Stimulated activated effector memory CD8-positive, alpha-beta T cell treated with anti-CD3 and anti-CD28 coated beads, Interleukin-12 subunit alpha, Interleukin-12 subunit beta, amount 100 ng/mL, for 72 hours (primary cell): ENCODE measurements at regions not wholly inside any gene's neighbourhood (a gene's known extent, or its start where the extent isn't known, plus 50 kb on each side); places are given as distances from the start of the nearest gene placed in this dataset.

Experiments used
- ATAC-seq: fragments of 150-1000 bp; cut with Tn5 transposase; 2 replicates; pipeline ENCODE4 v1.10.0; 2021
- DNase-seq, 2 donors: peaks; one replicate each; pipeline ENCODE4 v3.0.0; 2021 to 2022; ENCODE audit warnings: low spot score in 2 of 2
- H3K27ac Mint-ChIP-seq: one replicate; pipeline ENCODE4 v1.8.0; 2022; ENCODE audit warnings: mild to moderate bottlenecking, mixed read lengths
- H3K36me3 Mint-ChIP-seq: one replicate; pipeline ENCODE4 v1.8.0; 2022; ENCODE audit warnings: mild to moderate bottlenecking, mixed read lengths
- H3K4me1 Mint-ChIP-seq: one replicate; pipeline ENCODE4 v1.8.0; 2022; ENCODE audit warnings: mixed read lengths
- H3K4me3 Mint-ChIP-seq: one replicate; pipeline ENCODE4 v1.8.0; 2022; ENCODE audit warnings: mild to moderate bottlenecking, mixed read lengths
- H3K9me3 Mint-ChIP-seq: one replicate; pipeline ENCODE4 v1.8.0; 2022; ENCODE audit warnings: mixed read lengths

GRCh38 chr4:19540859-19541540 is 710.7 kb upstream of the SLIT2 start:
- H3K4me1 Mint-ChIP-seq = no peaks in the 10 kb centered on the region
- peaks cover 21% of the 10 kb centered on the region for H3K9me3 Mint-ChIP-seq
- no peak overlapping the region for H3K4me3 Mint-ChIP-seq
- H3K36me3 Mint-ChIP-seq = no peaks in the 10 kb centered on the region
- ATAC-seq = no peak
- H3K27ac Mint-ChIP-seq = no peak overlapping the region
- DNase-seq = no peak

GRCh38 chr4:19539201-19539600 is 712.5 kb upstream of the SLIT2 start:
- H3K4me1 Mint-ChIP-seq = no peaks in the 10 kb centered on the region

DNA sequence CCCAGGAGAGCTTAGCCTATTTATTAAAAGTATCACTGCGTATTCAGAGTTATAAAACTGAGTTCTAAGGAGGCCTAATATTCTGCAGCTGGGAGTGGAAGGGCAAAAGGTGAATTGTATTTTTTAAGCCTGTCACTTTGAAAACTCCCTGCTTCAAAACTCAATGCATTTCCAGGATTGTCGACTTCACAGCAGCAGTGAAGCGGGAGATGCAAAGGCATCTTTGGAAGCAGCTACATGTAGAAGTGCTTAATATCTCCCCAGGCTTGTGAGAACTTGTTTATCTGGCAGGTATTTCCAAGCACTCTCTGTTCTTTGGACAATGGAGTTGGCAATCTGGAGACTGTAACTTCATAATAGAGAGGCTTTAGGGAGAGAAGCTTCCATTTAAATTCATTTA is 717.5 kb upstream of the SLIT2 start:
- H3K27ac Mint-ChIP-seq = no peak overlapping the region
- no peak for ATAC-seq
- no peak overlapping the region for H3K4me3 Mint-ChIP-seq

More at GRCh38 chr4:19539201-19539600, 712.5 kb upstream of the SLIT2 start:
- ATAC-seq = no peak
- Mint-ChIP-seq H3K27ac (no peak overlapping the region), H3K9me3 (peaks cover 17% of the 10 kb centered on the region), H3K36me3 (no peaks in the 10 kb centered on the region), H3K4me3 (no peak overlapping the region)
- no peak for DNase-seq

GRCh38 chr4:19531906-19532848 is 719.5 kb upstream of the SLIT2 start:
- no peak overlapping the region for H3K4me3 Mint-ChIP-seq

More for the DNA sequence above, 717.5 kb upstream of the SLIT2 start:
- DNase-seq = no peak
- H3K4me1 Mint-ChIP-seq = no peaks in the 10 kb centered on the region
- no peaks in the 10 kb centered on the region for H3K36me3 Mint-ChIP-seq
- peaks cover 26% of the 10 kb centered on the region for H3K9me3 Mint-ChIP-seq

GRCh38 chr4:19523964-19524363 is 727.7 kb upstream of the SLIT2 start:
- Mint-ChIP-seq H3K27ac (no peak overlapping the region), H3K36me3 (no peaks in the 10 kb centered on the region), H3K9me3 (peaks cover 14% of the 10 kb centered on the region), H3K4me1 (no peaks in the 10 kb centered on the region), H3K4me3 (no peak overlapping the region)
- DNase-seq (no peak), ATAC-seq (no peak)

More at GRCh38 chr4:19531906-19532848, 719.5 kb upstream of the SLIT2 start:
- peaks cover 19% of the 10 kb centered on the region for H3K9me3 Mint-ChIP-seq
- H3K4me1 Mint-ChIP-seq = no peaks in the 10 kb centered on the region
- no peaks in the 10 kb centered on the region for H3K36me3 Mint-ChIP-seq
- ATAC-seq = no peak
- no peak overlapping the region for H3K27ac Mint-ChIP-seq
- no peak for DNase-seq

DNA sequence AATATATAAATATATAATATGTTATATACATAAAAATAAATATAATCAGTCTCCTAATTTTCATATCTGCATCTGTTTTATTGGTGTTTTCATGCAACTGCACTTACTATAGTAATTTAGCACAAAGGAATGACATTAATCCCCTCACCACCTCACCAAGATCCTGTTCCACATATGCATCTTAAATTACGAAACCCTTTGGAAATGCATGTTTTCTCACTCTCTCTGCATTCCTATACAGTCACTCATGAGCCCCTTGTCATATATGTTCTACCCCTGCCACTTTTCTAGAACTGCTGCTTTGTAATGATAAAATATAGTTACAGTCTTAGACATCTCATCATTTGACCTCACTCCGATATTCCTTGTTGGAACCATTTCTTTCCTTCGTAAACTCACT is 728.7 kb upstream of the SLIT2 start:
- H3K36me3 Mint-ChIP-seq = no peaks in the 10 kb centered on the region
- no peak overlapping the region for H3K4me3 Mint-ChIP-seq
- H3K4me1 Mint-ChIP-seq = no peaks in the 10 kb centered on the region
- H3K27ac Mint-ChIP-seq = no peak overlapping the region
- no peak for ATAC-seq
- H3K9me3 Mint-ChIP-seq = peaks cover 14% of the 10 kb centered on the region
- DNase-seq = no peak

GRCh38 chr4:19520939-19521520 is 730.7 kb upstream of the SLIT2 start:
- no peaks in the 10 kb centered on the region for H3K4me1 Mint-ChIP-seq
- H3K4me3 Mint-ChIP-seq = no peak overlapping the region

GRCh38 chr4:19514276-19515070 is 737.2 kb upstream of the SLIT2 start:
- Mint-ChIP-seq H3K4me1 (no peaks in the 10 kb centered on the region), H3K27ac (no peak overlapping the region), H3K9me3 (peaks cover 23% of the 10 kb centered on the region), H3K4me3 (no peak overlapping the region), H3K36me3 (no peaks in the 10 kb centered on the region)
- ATAC-seq (no peak), DNase-seq (no peak)

More at GRCh38 chr4:19520939-19521520, 730.7 kb upstream of the SLIT2 start:
- ATAC-seq (no peak), DNase-seq (no peak)
- Mint-ChIP-seq H3K27ac (no peak overlapping the region), H3K9me3 (peaks cover 17% of the 10 kb centered on the region), H3K36me3 (no peaks in the 10 kb centered on the region)

GRCh38 chr4:19512086-19512485 is 739.6 kb upstream of the SLIT2 start:
- H3K9me3 Mint-ChIP-seq = peaks cover 21% of the 10 kb centered on the region
- no peak overlapping the region for H3K4me3 Mint-ChIP-seq
- ATAC-seq = no peak
- no peaks in the 10 kb centered on the region for H3K4me1 Mint-ChIP-seq
- H3K36me3 Mint-ChIP-seq = no peaks in the 10 kb centered on the region
- H3K27ac Mint-ChIP-seq = no peak overlapping the region
- DNase-seq = no peak

DNA sequence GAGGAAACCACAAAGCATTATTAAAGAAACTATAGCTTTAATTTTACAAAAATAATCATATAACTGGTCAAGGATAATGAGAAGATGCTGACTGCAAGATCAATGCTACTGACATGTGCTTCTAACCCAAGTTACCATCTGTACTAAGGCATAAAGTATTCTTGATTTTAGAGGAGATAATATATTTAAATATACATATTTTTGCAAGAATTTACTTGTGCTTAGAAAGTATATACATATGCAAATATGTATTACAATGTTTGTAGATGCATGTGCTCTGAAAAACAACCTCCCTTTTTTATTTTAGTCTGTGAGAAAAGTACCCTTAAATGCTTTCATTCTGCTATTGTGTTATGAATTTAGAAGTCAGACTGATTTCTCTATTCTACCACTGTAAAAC is 740.7 kb upstream of the SLIT2 start:
- no peaks in the 10 kb centered on the region for H3K4me1 Mint-ChIP-seq
- ATAC-seq (no peak), DNase-seq (no peak)
- H3K4me3 Mint-ChIP-seq = no peak overlapping the region
- no peaks in the 10 kb centered on the region for H3K36me3 Mint-ChIP-seq
- no peak overlapping the region for H3K27ac Mint-ChIP-seq
- H3K9me3 Mint-ChIP-seq = peaks cover 19% of the 10 kb centered on the region

GRCh38 chr4:19508442-19508841 is 743.3 kb upstream of the SLIT2 start:
- no peak overlapping the region for H3K4me3 Mint-ChIP-seq
- no peak overlapping the region for H3K27ac Mint-ChIP-seq
- DNase-seq (no peak), ATAC-seq (no peak)
- peaks cover 18% of the 10 kb centered on the region for H3K9me3 Mint-ChIP-seq
- H3K36me3 Mint-ChIP-seq = no peaks in the 10 kb centered on the region
- no peaks in the 10 kb centered on the region for H3K4me1 Mint-ChIP-seq

- ATAC-seq (no peak), DNase-seq (no peak)
- Mint-ChIP-seq H3K4me3 (no peak overlapping the region), H3K9me3 (peaks cover 16% of the 10 kb centered on the region), H3K27ac (no peak overlapping the region), H3K36me3 (no peaks in the 10 kb centered on the region), H3K4me1 (no peaks in the 10 kb centered on the region)
Measured at GRCh38 chr4:19497705-19498104, 754.0 kb upstream of the SLIT2 start.

- Mint-ChIP-seq H3K27ac (no peak overlapping the region), H3K36me3 (no peaks in the 10 kb centered on the region), H3K9me3 (peaks cover 18% of the 10 kb centered on the region), H3K4me3 (no peak overlapping the region), H3K4me1 (no peaks in the 10 kb centered on the region)
- no peak for ATAC-seq
- no peak for DNase-seq
Measured at GRCh38 chr4:19496756-19497155, 754.9 kb upstream of the SLIT2 start.

- ATAC-seq = no peak
- Mint-ChIP-seq H3K36me3 (no peaks in the 10 kb centered on the region), H3K4me3 (no peak overlapping the region), H3K27ac (no peak overlapping the region), H3K9me3 (peaks cover 22% of the 10 kb centered on the region), H3K4me1 (no peaks in the 10 kb centered on the region)
- no peak for DNase-seq
Measured at GRCh38 chr4:19494961-19495360, 756.7 kb upstream of the SLIT2 start.

DNA sequence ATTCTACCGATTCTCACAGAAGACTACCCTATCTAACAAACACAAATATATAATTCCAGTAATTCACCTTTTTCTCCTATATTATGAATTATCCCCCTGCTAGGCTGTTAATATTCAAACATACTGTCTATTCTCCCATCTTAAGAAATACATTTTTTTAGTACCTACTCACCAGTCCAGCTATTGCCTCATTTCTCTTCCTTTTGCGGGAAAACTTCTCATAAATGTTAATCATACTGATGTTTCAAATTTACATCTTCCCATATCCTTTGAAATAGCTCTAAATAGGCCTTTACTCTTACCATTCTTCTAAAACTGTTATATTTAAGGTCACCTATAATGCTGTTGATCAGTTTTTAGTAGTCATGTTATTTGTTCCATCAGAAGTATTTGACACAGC is 759.1 kb upstream of the SLIT2 start:
- Mint-ChIP-seq H3K4me3 (no peak overlapping the region), H3K27ac (no peak overlapping the region), H3K9me3 (peaks cover 22% of the 10 kb centered on the region), H3K36me3 (no peaks in the 10 kb centered on the region), H3K4me1 (no peaks in the 10 kb centered on the region)
- no peak for DNase-seq
- ATAC-seq = no peak
